ENCODE measurements at regions not wholly inside any gene's neighbourhood (a gene's known extent, or its start where the extent isn't known, plus 50 kb on each side); places are given as distances from the start of the nearest gene placed in this dataset.
"Not testable (repeated sequence)": the region's sequence is repeated elsewhere in the genome, so short reads cannot be mapped to it uniquely, and the experiment has no call there.

GRCh38 chr3:177358091-177358976 is 161.1 kb upstream of the TBL1XR1 start:
- H3K4me3 ChIP-seq (ENCODE audit: control insufficient read depth, low read depth, low read length) = peak overlapping the region; percentile 21
- peak; percentile 94 for DNase-seq (ENCODE audit: low read depth)
- TF ChIP-seq CTCF (conservative IDR thresholded peaks at IDR 0.05; ENCODE audit: control insufficient read depth, insufficient read depth, low read depth, low read length) = no peak

GRCh38 chr3:177358977-177359592 is 161.8 kb upstream of the TBL1XR1 start:
- no peak overlapping the region for H3K4me3 ChIP-seq (ENCODE audit: control insufficient read depth, low read depth, low read length)
- DNase-seq (ENCODE audit: low read depth) = no peak

GRCh38 chr3:177359593-177360357 is 162.5 kb upstream of the TBL1XR1 start:
- no peak for TF ChIP-seq CTCF (conservative IDR thresholded peaks at IDR 0.05; ENCODE audit: control insufficient read depth, insufficient read depth, low read depth, low read length)
- peak overlapping the region; percentile 20 for H3K4me3 ChIP-seq (ENCODE audit: control insufficient read depth, low read depth, low read length)
- DNase-seq (ENCODE audit: low read depth) = peak; percentile 99

More at GRCh38 chr3:177358977-177359592, 161.8 kb upstream of the TBL1XR1 start:
- TF ChIP-seq CTCF (conservative IDR thresholded peaks at IDR 0.05; ENCODE audit: control insufficient read depth, insufficient read depth, low read depth, low read length) = no peak

GRCh38 chr3:177361081-177361938 is 164.0 kb upstream of the TBL1XR1 start:
- no peak for TF ChIP-seq CTCF (conservative IDR thresholded peaks at IDR 0.05; ENCODE audit: control insufficient read depth, insufficient read depth, low read depth, low read length)
- no peak overlapping the region for H3K4me3 ChIP-seq (ENCODE audit: control insufficient read depth, low read depth, low read length)
- DNase-seq (ENCODE audit: low read depth) = no peak

- no peak for DNase-seq (ENCODE audit: low read depth)
- TF ChIP-seq CTCF (conservative IDR thresholded peaks at IDR 0.05; ENCODE audit: control insufficient read depth, insufficient read depth, low read depth, low read length) = no peak
- H3K4me3 ChIP-seq (ENCODE audit: control insufficient read depth, low read depth, low read length) = no peak overlapping the region
Observed at GRCh38 chr3:177362626-177363025, 165.3 kb upstream of the TBL1XR1 start.

- TF ChIP-seq CTCF (conservative IDR thresholded peaks at IDR 0.05; ENCODE audit: control insufficient read depth, insufficient read depth, low read depth, low read length) = no peak
- peak; percentile 34 for DNase-seq (ENCODE audit: low read depth)
- H3K4me3 ChIP-seq (ENCODE audit: control insufficient read depth, low read depth, low read length) = no peak overlapping the region
Observed at GRCh38 chr3:177364236-177364635, 167.0 kb upstream of the TBL1XR1 start.

GRCh38 chr3:177365294-177365693 is 168.0 kb upstream of the TBL1XR1 start:
- H3K4me3 ChIP-seq (ENCODE audit: control insufficient read depth, low read depth, low read length); DNase-seq (ENCODE audit: low read depth): not testable (repeated sequence)
